HL-60 (cell line): ENCODE measurements at regions not wholly inside any gene's neighbourhood (a gene's known extent, or its start where the extent isn't known, plus 50 kb on each side); places are given as distances from the start of the nearest gene placed in this dataset.

Source experiments
- CTCF ChIP-seq: IDR thresholded peaks from one replicate; pipeline ENCODE4 v1.5.1; 2011; ENCODE audit warnings: low read length, control low read depth, inconsistent platforms; ENCODE audit not compliant: insufficient read depth
- GABPA ChIP-seq: IDR thresholded peaks from 2 replicates; pipeline ENCODE4 v1.6.1; 2012; ENCODE audit warnings: low read depth
- POLR2AphosphoS5 ChIP-seq: IDR thresholded peaks from 2 replicates; pipeline ENCODE4 v1.6.1; 2012; ENCODE audit warnings: low read depth
- REST ChIP-seq: IDR thresholded peaks from 2 replicates; pipeline ENCODE4 v1.6.1; 2012; ENCODE audit warnings: low read depth; ENCODE audit not compliant: insufficient replicate concordance
- SPI1 ChIP-seq: IDR thresholded peaks from 2 replicates; pipeline ENCODE4 v1.6.1; 2012; ENCODE audit warnings: low read depth, mild to moderate bottlenecking, borderline replicate concordance

GRCh38 chr9:81430727-81431126, 258.6 kb downstream of the TLE1 start:
- TF ChIP-seq CTCF, result no peak
- no peak for TF ChIP-seq REST
- TF ChIP-seq POLR2AphosphoS5, result no peak
- no peak for TF ChIP-seq GABPA
- TF ChIP-seq SPI1, result no peak
